ENCODE measurements at regions not wholly inside any gene's neighbourhood (a gene's known extent, or its start where the extent isn't known, plus 50 kb on each side); places are given as distances from the start of the nearest gene placed in this dataset.

- no peak for TF ChIP-seq SIRT6 (IDR thresholded peaks at IDR 0.05; ENCODE audit: low read length)
- no peak for TF ChIP-seq KDM1A (IDR thresholded peaks at IDR 0.05; ENCODE audit: borderline replicate concordance, low read length)
- no peak for TF ChIP-seq EP300 (IDR thresholded peaks at IDR 0.05; ENCODE audit: borderline replicate concordance in 1 of 2, low read depth in 2 of 2, low read length in 2 of 2)
- no peak for TF ChIP-seq CTCF (IDR thresholded peaks at IDR 0.05; ENCODE audit: control extremely low read depth in 1 of 3, insufficient read depth in 1 of 3, low read depth in 1 of 3, low read length in 3 of 3)
- no peak for TF ChIP-seq PHF8 (conservative IDR thresholded peaks at IDR 0.05; ENCODE audit: low read depth, low read length)
- no peak for TF ChIP-seq MAX (IDR thresholded peaks at IDR 0.05)
- TF ChIP-seq BCL11A (IDR thresholded peaks at IDR 0.05; ENCODE audit: low read depth in 2 of 2, low read length in 2 of 2), result no peak
- no peak for TF ChIP-seq YY1 (IDR thresholded peaks at IDR 0.05; ENCODE audit: low read depth, low read length)
- no peak for TF ChIP-seq ZNF274 (IDR thresholded peaks at IDR 0.05; ENCODE audit: borderline replicate concordance, extremely low read depth, low read length)
- TF ChIP-seq TAF1 (IDR thresholded peaks at IDR 0.05; ENCODE audit: low read depth, low read length), result no peak
- no peak for TF ChIP-seq NRF1 (IDR thresholded peaks at IDR 0.05; ENCODE audit: low read depth, low read length)
- TF ChIP-seq USF2 (IDR thresholded peaks at IDR 0.05; ENCODE audit: low read length), result no peak
Measured at GRCh38 chr5:35360671-35361070, 130.4 kb upstream of the PRLR start.

Measured in H1 (cell line).